ENCODE measurements at regions not wholly inside any gene's neighbourhood (a gene's known extent, or its start where the extent isn't known, plus 50 kb on each side); places are given as distances from the start of the nearest gene placed in this dataset.

- no peak overlapping the region for H3K4me3 Mint-ChIP-seq
- no peak for ATAC-seq
- H3K4me1 Mint-ChIP-seq (ENCODE audit: low read depth), result no peaks in the 10 kb centered on the region
- H3K36me3 Mint-ChIP-seq (ENCODE audit: low read depth), result no peaks in the 10 kb centered on the region
- ChIA-PET CTCF (no interaction called here), POLR2A (no interaction called here)
- no peaks in the 10 kb centered on the region for H3K27me3 Mint-ChIP-seq (ENCODE audit: low read depth)
- H3K27ac Mint-ChIP-seq, result no peak overlapping the region
- no peaks in the 10 kb centered on the region for H3K9me3 Mint-ChIP-seq (ENCODE audit: insufficient read depth)
- no peak for DNase-seq
Observed at GRCh38 chr3:117404141-117404540, 694.6 kb downstream of the TUSC7 start.

DNA sequence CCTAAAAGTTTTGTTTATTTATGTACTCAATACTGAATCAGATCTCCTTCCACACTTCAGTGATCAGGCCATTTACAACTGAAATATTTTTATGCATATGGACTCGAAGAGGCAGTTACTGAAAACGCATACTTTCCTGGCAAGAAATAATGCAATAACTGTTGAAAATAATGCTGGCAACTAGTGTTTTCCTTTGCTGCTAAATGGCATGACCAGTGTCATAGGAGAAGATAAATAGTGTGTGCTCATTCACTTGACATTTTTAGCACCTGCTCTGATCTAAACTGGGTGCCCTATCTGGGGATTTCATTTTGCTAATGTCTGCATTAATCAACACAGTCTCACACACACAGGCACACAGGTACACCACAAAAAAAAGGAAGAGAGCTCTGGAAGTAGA is 695.2 kb downstream of the TUSC7 start:
- POLR2A ChIA-PET, result no interaction called here
- no peaks in the 10 kb centered on the region for H3K9me3 Mint-ChIP-seq (ENCODE audit: insufficient read depth)
- no peak for ATAC-seq
- no peaks in the 10 kb centered on the region for H3K4me1 Mint-ChIP-seq (ENCODE audit: low read depth)
- no peaks in the 10 kb centered on the region for H3K27me3 Mint-ChIP-seq (ENCODE audit: low read depth)
- no peaks in the 10 kb centered on the region for H3K36me3 Mint-ChIP-seq (ENCODE audit: low read depth)
- no peak for DNase-seq
- CTCF ChIA-PET, result no interaction called here
- H3K27ac Mint-ChIP-seq, result no peak overlapping the region
- no peak overlapping the region for H3K4me3 Mint-ChIP-seq

GRCh38 chr3:117405359-117405758 is 695.8 kb downstream of the TUSC7 start:
- CTCF ChIA-PET, result no interaction called here
- Mint-ChIP-seq H3K4me3 (no peak overlapping the region), H3K36me3 (ENCODE audit: low read depth) (no peaks in the 10 kb centered on the region), H3K27me3 (ENCODE audit: low read depth) (no peaks in the 10 kb centered on the region), H3K27ac (no peak overlapping the region), H3K9me3 (ENCODE audit: insufficient read depth) (no peaks in the 10 kb centered on the region), H3K4me1 (ENCODE audit: low read depth) (no peaks in the 10 kb centered on the region)
- DNase-seq (no peak), ATAC-seq (no peak)
- POLR2A ChIA-PET, result no interaction called here

- no peaks in the 10 kb centered on the region for H3K36me3 Mint-ChIP-seq (ENCODE audit: low read depth)
- H3K9me3 Mint-ChIP-seq (ENCODE audit: insufficient read depth), result no peaks in the 10 kb centered on the region
- H3K4me3 Mint-ChIP-seq, result no peak overlapping the region
- ChIA-PET POLR2A (no interaction called here), CTCF (no interaction called here)
- H3K27me3 Mint-ChIP-seq (ENCODE audit: low read depth), result no peaks in the 10 kb centered on the region
- H3K27ac Mint-ChIP-seq, result no peak overlapping the region
- no peaks in the 10 kb centered on the region for H3K4me1 Mint-ChIP-seq (ENCODE audit: low read depth)
- ATAC-seq (no peak), DNase-seq (no peak)
Observed at GRCh38 chr3:117407317-117407716, 697.7 kb downstream of the TUSC7 start.

DNA sequence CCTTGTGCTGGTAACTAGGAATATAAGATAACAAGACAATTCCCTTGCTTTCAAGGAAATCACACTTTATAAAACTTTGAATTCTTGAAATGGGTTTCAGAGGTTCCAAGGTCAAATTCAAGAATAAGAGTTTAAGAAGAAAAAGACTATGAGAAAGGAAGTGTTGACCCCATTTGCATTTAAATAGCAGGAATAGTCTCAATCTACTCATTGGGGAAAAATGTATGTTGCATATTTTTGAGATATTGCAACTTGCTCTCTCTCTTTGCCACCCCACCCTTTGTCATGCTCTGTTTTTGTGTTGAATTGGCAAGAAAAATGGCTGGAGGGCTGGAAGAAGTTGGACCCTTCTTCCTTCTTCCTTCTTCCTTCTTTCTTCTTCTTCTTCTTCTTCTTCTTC is 699.2 kb downstream of the TUSC7 start:
- H3K36me3 Mint-ChIP-seq (ENCODE audit: low read depth), result no peaks in the 10 kb centered on the region
- no peaks in the 10 kb centered on the region for H3K9me3 Mint-ChIP-seq (ENCODE audit: insufficient read depth)
- ATAC-seq (no peak), DNase-seq (no peak)
- H3K4me1 Mint-ChIP-seq (ENCODE audit: low read depth), result no peaks in the 10 kb centered on the region
- ChIA-PET CTCF (no interaction called here), POLR2A (no interaction called here)
- no peak overlapping the region for H3K4me3 Mint-ChIP-seq
- no peak overlapping the region for H3K27ac Mint-ChIP-seq
- H3K27me3 Mint-ChIP-seq (ENCODE audit: low read depth), result no peaks in the 10 kb centered on the region

DNA sequence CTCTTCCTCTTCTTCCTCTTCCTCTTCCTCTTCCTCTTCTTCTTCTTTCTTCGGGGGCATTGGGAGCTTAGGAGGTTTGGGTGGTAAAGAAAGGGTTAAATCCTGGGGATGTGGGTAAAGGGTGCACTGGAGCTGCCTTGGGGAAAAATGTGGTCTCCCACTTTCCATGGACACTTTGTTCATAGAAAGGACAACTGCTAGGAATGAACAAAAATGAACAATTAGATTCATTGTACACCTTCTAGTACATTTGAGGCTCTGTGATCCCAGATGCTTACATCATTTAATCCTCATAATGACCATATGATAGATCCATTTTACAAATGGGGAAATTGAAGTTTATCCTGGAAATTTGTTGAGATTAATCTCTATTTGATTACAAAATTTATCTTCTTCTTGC is 699.7 kb downstream of the TUSC7 start:
- H3K27me3 Mint-ChIP-seq (ENCODE audit: low read depth), result no peaks in the 10 kb centered on the region
- DNase-seq (no peak), ATAC-seq (no peak)
- no peak overlapping the region for H3K4me3 Mint-ChIP-seq
- H3K4me1 Mint-ChIP-seq (ENCODE audit: low read depth), result no peaks in the 10 kb centered on the region
- POLR2A ChIA-PET, result no interaction called here
- H3K27ac Mint-ChIP-seq, result no peak overlapping the region
- H3K36me3 Mint-ChIP-seq (ENCODE audit: low read depth), result no peaks in the 10 kb centered on the region
- CTCF ChIA-PET, result no interaction called here
- H3K9me3 Mint-ChIP-seq (ENCODE audit: insufficient read depth), result no peaks in the 10 kb centered on the region

- POLR2A ChIA-PET, result no interaction called here
- H3K27me3 Mint-ChIP-seq (ENCODE audit: low read depth), result no peaks in the 10 kb centered on the region
- ATAC-seq (no peak), DNase-seq (no peak)
- no peak overlapping the region for H3K27ac Mint-ChIP-seq
- H3K9me3 Mint-ChIP-seq (ENCODE audit: insufficient read depth), result no peaks in the 10 kb centered on the region
- no peaks in the 10 kb centered on the region for H3K36me3 Mint-ChIP-seq (ENCODE audit: low read depth)
- H3K4me1 Mint-ChIP-seq (ENCODE audit: low read depth), result no peaks in the 10 kb centered on the region
- H3K4me3 Mint-ChIP-seq, result no peak overlapping the region
- CTCF ChIA-PET, result no interaction called here
Observed at GRCh38 chr3:117409701-117410459, 700.3 kb downstream of the TUSC7 start.

- no peak overlapping the region for H3K27ac Mint-ChIP-seq
Observed at GRCh38 chr3:117411971-117412370, 702.4 kb downstream of the TUSC7 start.

GRCh38 chr3:117417411-117417810 is 707.8 kb downstream of the TUSC7 start:
- POLR2A ChIA-PET, result no interaction called here
- no peak overlapping the region for H3K4me3 Mint-ChIP-seq

More at GRCh38 chr3:117411971-117412370, 702.4 kb downstream of the TUSC7 start:
- no peaks in the 10 kb centered on the region for H3K9me3 Mint-ChIP-seq (ENCODE audit: insufficient read depth)
- no peaks in the 10 kb centered on the region for H3K27me3 Mint-ChIP-seq (ENCODE audit: low read depth)
- H3K36me3 Mint-ChIP-seq (ENCODE audit: low read depth), result no peaks in the 10 kb centered on the region
- DNase-seq (no peak), ATAC-seq (no peak)
- CTCF ChIA-PET, result no interaction called here
- H3K4me3 Mint-ChIP-seq, result no peak overlapping the region
- no peaks in the 10 kb centered on the region for H3K4me1 Mint-ChIP-seq (ENCODE audit: low read depth)
- POLR2A ChIA-PET, result no interaction called here

DNA sequence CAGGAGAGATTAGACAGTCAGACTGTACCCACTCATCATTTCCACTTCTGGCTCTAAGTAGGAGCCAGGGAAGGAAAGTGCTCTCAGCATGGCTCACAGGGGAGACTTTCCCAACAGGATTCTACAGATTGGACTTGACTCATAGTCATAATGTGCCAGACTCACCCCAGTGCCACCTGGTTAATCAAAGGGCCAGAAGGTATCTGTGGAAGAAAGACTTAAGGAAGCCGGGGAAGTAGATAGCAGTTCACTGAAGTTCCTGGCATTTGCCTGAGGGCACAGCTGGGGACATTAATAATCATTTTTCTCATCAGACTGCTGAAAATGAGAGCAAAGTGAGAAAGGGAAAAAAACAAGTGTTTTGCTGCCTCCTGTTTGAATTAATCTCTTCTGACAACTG is 717.5 kb downstream of the TUSC7 start:
- Mint-ChIP-seq H3K4me3 (no peak overlapping the region), H3K27ac (no peak overlapping the region), H3K36me3 (ENCODE audit: low read depth) (no peaks in the 10 kb centered on the region), H3K9me3 (ENCODE audit: insufficient read depth) (no peaks in the 10 kb centered on the region), H3K4me1 (ENCODE audit: low read depth) (no peaks in the 10 kb centered on the region), H3K27me3 (ENCODE audit: low read depth) (no peaks in the 10 kb centered on the region)
- CTCF ChIA-PET, result no interaction called here
- DNase-seq (no peak), ATAC-seq (no peak)
- POLR2A ChIA-PET, result no interaction called here

More at GRCh38 chr3:117417411-117417810, 707.8 kb downstream of the TUSC7 start:
- CTCF ChIA-PET, result no interaction called here
- Mint-ChIP-seq H3K36me3 (ENCODE audit: low read depth) (no peaks in the 10 kb centered on the region), H3K27ac (no peak overlapping the region), H3K27me3 (ENCODE audit: low read depth) (no peaks in the 10 kb centered on the region), H3K4me1 (ENCODE audit: low read depth) (no peaks in the 10 kb centered on the region), H3K9me3 (ENCODE audit: insufficient read depth) (no peaks in the 10 kb centered on the region)
- DNase-seq (no peak), ATAC-seq (no peak)

DNA sequence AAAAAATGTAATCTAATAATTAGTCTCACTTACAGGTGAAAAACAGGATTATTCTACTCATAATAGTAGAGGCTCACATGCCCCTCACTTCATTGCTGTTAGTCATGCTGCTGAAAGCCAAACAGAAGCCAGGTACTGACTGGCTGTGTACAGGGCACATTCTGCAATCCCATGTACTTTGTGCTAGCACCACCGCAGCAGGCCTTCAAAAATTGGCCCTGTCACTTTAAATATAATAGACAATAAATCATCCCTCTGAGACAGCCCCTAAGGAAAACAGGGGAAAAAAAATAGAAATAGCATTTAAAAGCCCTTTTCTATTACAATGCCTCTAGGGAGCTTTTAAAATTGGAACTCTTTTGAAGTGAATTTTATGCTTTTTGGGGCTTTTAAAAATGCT is 723.8 kb downstream of the TUSC7 start:
- no peaks in the 10 kb centered on the region for H3K4me1 Mint-ChIP-seq (ENCODE audit: low read depth)
- no peak for ATAC-seq
- DNase-seq, result no peak
- no peaks in the 10 kb centered on the region for H3K9me3 Mint-ChIP-seq (ENCODE audit: insufficient read depth)
- H3K36me3 Mint-ChIP-seq (ENCODE audit: low read depth), result no peaks in the 10 kb centered on the region
- H3K27ac Mint-ChIP-seq, result no peak overlapping the region
- POLR2A ChIA-PET, result no interaction called here
- CTCF ChIA-PET, result no interaction called here
- no peaks in the 10 kb centered on the region for H3K27me3 Mint-ChIP-seq (ENCODE audit: low read depth)
- no peak overlapping the region for H3K4me3 Mint-ChIP-seq

GRCh38 chr3:117434661-117435412 is 725.3 kb downstream of the TUSC7 start:
- Mint-ChIP-seq H3K27me3 (ENCODE audit: low read depth) (no peaks in the 10 kb centered on the region), H3K4me3 (no peak overlapping the region), H3K27ac (no peak overlapping the region), H3K4me1 (ENCODE audit: low read depth) (no peaks in the 10 kb centered on the region), H3K36me3 (ENCODE audit: low read depth) (no peaks in the 10 kb centered on the region), H3K9me3 (ENCODE audit: insufficient read depth) (no peaks in the 10 kb centered on the region)
- POLR2A ChIA-PET, result no interaction called here
- no peak for ATAC-seq
- no peak for DNase-seq
- CTCF ChIA-PET, result no interaction called here

- DNase-seq, result no peak
- ChIA-PET POLR2A (no interaction called here), CTCF (no interaction called here)
- Mint-ChIP-seq H3K9me3 (ENCODE audit: insufficient read depth) (no peaks in the 10 kb centered on the region), H3K36me3 (ENCODE audit: low read depth) (no peaks in the 10 kb centered on the region), H3K27me3 (ENCODE audit: low read depth) (no peaks in the 10 kb centered on the region), H3K27ac (no peak overlapping the region), H3K4me1 (ENCODE audit: low read depth) (no peaks in the 10 kb centered on the region), H3K4me3 (no peak overlapping the region)
- ATAC-seq, result no peak
Observed at GRCh38 chr3:117435506-117435905, 725.9 kb downstream of the TUSC7 start.

Data from activated CD8-positive, alpha-beta T cell treated with anti-CD3 and anti-CD28 coated beads, Interleukin-2, amount 10 ng/mL, durations not matched to agents 7 days and 5 days (primary cell).